ENCODE measurements at regions not wholly inside any gene's neighbourhood (a gene's known extent, or its start where the extent isn't known, plus 50 kb on each side); places are given as distances from the start of the nearest gene placed in this dataset.

DNA sequence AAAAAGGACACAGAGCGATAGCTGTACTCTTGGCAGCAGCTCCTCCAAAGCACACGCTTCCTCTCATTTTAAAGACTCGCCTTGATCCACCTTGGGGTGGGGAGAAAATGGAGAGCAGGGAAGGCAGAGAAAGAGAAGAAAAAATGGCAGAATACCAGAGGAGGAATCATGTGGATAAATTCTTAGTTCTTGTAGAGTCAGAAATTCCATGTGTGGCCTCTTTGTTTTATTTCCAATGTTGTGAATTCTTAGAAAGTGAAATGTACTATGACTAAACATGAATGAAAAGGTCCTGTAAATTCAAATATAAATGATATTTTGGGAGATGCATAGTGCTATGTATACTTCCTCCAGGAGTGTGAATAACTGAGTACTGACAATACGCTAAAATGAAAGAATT lies 89.7 kb upstream of the SESTD1 start:
- TF ChIP-seq, protein P1, sequence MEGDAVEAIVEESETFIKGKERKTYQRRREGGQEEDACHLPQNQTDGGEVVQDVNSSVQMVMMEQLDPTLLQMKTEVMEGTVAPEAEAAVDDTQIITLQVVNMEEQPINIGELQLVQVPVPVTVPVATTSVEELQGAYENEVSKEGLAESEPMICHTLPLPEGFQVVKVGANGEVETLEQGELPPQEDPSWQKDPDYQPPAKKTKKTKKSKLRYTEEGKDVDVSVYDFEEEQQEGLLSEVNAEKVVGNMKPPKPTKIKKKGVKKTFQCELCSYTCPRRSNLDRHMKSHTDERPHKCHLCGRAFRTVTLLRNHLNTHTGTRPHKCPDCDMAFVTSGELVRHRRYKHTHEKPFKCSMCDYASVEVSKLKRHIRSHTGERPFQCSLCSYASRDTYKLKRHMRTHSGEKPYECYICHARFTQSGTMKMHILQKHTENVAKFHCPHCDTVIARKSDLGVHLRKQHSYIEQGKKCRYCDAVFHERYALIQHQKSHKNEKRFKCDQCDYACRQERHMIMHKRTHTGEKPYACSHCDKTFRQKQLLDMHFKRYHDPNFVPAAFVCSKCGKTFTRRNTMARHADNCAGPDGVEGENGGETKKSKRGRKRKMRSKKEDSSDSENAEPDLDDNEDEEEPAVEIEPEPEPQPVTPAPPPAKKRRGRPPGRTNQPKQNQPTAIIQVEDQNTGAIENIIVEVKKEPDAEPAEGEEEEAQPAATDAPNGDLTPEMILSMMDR (conservative IDR thresholded peaks at IDR 0.05; ENCODE audit: low read length) = no peak
- TF ChIP-seq EZH2phosphoT487 (IDR thresholded peaks at IDR 0.05; ENCODE audit: borderline replicate concordance) = no peak

Measured in Loucy (cell line).